ENCODE measurements at regions not wholly inside any gene's neighbourhood (a gene's known extent, or its start where the extent isn't known, plus 50 kb on each side); places are given as distances from the start of the nearest gene placed in this dataset.

DNA sequence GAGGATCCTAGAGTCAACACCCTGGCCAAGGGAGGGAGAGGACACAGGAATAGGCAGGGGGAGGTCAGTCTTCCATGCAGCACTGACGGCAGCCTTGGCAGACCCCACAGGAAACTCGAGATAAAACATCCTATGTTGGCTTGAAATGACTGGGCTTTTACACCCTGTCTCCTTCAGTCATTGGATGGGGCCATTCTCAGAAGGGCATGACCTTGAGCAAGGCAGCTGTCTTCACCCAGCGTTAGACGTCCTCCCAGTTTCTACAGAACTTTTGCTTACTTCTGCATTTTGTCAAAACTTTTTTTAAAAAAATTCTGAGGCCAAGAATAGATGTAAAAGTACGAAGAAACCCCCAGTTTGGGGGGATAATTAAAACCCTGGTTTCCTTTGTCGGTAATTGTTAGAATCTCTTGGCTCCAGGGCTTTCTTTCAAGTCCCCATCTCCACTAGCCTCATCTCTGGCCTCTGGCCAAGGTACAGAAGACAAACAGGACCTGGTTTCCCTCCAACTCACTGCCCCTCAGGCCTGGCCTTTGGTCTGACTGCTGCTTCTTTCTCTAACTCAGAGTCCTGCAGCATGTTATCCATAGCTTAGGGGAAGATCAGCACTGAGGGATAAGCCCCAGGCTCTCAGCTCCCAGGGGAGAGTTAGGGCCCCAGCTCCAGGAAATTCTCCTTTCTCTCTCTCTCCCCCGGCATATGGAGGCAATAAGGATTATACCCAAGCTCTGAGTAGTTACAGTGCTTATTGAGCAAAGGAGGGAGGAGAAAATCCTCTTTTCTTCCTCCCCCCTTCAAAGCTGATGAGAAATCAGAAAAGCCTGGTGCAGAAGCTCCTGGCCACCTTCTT is 51.6 kb upstream of the KCND3 start:
- no peak for DNase-seq (ENCODE audit: low read depth in 2 of 2)

- DNase-seq (ENCODE audit: low read depth in 2 of 2): no peak
Measured at GRCh38 chr1:112043901-112044300, 54.4 kb upstream of the KCND3 start.

- DNase-seq (ENCODE audit: low read depth in 2 of 2): no peak
Measured at GRCh38 chr1:112044745-112045144, 55.3 kb upstream of the KCND3 start.

- DNase-seq (ENCODE audit: low read depth in 2 of 2): no peak
Measured at GRCh38 chr1:112046630-112047029, 57.2 kb upstream of the KCND3 start.

DNA sequence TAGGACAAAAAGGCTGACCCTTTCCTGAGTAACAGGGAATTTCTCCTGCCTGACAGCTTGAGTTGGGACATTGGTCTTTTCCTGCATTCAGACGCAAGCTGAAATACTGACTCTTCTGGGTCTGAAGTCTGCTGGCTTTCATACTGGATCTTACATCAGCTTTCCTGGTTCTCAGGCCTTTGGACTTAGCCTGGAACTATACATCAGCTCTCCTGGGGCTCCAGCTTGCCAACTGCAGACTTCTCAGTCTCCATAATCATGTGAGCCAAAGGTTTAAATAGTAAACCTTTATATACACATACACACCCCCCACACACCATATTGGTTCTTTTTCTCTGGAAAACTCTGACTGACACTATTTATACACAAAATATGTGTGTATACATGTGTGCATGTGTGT is 59.0 kb upstream of the KCND3 start:
- no peak for DNase-seq (ENCODE audit: low read depth in 2 of 2)

GRCh38 chr1:112054510-112054909 is 65.0 kb upstream of the KCND3 start:
- no peak for DNase-seq (ENCODE audit: low read depth in 2 of 2)

DNA sequence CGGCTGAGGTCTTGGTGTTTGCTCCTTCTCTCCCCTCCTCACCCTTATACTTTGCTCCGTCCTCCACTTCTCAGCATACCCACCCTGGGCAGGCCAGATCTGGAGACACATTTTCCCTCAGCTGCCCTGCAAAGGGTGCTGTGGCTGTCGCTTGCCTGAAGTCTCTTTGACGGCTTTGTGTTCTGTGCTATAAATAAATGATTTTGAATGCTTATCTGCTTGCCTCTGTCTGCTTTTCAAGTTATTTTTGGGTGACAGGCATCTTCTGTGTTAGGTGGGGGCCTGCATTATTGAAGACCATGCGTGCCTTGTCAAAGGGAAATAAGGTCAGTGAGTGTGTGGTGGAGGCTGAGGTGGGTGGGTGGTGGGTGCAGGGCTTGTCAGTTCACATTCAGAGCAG is 66.9 kb upstream of the KCND3 start:
- DNase-seq (ENCODE audit: low read depth in 2 of 2): no peak

GRCh38 chr1:112057736-112058135 is 68.3 kb upstream of the KCND3 start:
- no peak for DNase-seq (ENCODE audit: low read depth in 2 of 2)

DNA sequence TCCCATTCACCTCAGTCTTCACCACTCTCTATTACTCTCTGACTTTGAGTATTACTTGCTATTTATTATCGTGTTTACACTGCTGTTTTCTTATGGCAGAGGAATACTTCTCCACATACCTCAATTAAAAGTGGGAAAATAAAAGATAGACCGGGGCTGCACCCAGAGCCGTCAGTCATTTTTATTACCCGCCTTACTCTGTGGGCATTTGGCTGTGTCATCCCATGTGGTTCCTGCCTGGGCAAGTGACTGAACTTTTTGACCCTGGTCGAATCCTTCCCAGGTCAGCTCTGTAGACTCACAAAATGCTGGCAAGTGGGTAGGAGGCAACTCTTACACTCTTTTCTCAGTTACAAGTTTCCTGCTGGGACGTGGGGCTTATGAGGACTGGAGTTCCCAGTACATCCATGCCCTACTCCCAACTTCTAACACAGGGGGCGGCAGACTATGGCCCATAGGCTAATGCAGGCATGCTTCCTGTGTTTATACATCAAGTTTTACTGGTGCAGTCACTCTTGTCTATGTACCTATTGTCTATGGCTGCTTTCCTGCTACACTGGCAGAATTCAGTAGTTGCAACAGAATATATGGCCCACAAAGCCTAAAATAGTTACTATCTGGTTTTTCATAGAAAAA is 69.5 kb upstream of the KCND3 start:
- no peak for DNase-seq (ENCODE audit: low read depth in 2 of 2)

DNA sequence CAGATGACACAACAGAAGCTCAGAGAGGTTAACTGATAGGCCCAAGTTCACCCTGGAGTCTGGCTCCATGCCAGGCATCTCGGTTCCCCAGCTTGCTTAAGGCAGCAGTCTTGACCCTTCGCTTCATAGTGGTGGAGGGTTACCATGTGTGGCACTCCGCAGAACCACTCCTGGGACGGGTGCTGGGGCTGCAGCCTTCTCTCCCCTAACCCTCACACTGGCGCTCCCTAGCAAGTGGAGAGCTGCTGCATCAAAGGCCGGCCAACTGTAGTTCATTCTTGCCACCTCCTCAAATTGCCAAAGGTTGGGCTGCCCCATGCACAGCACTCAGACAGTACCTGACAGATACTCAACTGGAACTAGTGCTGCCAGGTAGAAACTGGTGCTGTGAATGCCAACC is 70.2 kb upstream of the KCND3 start:
- no peak for DNase-seq (ENCODE audit: low read depth in 2 of 2)

GRCh38 chr1:112060261-112060660 is 70.8 kb upstream of the KCND3 start:
- DNase-seq (ENCODE audit: low read depth in 2 of 2): no peak

- DNase-seq (ENCODE audit: low read depth in 2 of 2): no peak
Measured at GRCh38 chr1:112061056-112061455, 71.6 kb upstream of the KCND3 start.

DNA sequence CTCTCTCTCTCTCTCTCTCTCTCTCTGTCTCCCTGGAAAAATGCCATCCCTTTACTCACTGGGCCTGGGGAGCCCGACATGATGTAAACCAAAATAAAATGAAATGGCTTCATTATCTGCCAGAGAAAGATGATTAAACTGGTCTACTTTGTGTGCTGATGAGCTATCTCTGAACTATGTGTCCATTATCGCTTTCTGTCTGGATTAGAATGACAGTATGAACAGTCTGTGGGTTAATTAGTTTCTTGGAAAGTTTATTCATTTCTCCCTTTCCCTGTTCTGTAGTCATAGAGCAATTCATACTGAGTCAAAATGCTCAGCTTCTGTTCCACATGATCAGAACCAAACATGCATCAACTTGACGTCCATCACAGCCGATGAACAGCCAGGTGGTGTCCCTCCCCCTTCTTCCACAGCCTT is 72.4 kb upstream of the KCND3 start:
- no peak for DNase-seq (ENCODE audit: low read depth in 2 of 2)

- DNase-seq (ENCODE audit: low read depth in 2 of 2): no peak
Measured at GRCh38 chr1:112063781-112064728, 74.6 kb upstream of the KCND3 start.

DNA sequence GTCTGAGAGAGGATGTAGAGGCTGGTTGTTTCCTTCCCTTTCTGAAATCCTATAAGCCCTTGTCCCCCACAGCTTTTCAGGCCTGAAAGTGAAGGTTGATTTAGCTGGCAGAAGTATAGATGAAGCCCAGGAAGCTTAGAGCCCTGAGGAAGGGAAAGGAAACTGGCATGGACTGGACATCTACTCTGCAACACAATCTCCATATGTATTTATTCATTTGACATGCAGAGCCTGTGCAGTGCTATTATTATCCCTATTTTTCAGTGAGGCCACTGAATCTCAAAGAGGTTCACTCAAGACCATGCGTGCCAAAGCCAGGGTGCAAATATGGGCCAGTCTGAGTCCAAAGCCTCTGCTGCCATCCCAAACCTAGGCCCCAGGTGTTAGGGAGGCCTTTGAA is 78.5 kb upstream of the KCND3 start:
- DNase-seq (ENCODE audit: low read depth in 2 of 2): no peak

- no peak for DNase-seq (ENCODE audit: low read depth in 2 of 2)
Measured at GRCh38 chr1:112070677-112071076, 81.2 kb upstream of the KCND3 start.

DNA sequence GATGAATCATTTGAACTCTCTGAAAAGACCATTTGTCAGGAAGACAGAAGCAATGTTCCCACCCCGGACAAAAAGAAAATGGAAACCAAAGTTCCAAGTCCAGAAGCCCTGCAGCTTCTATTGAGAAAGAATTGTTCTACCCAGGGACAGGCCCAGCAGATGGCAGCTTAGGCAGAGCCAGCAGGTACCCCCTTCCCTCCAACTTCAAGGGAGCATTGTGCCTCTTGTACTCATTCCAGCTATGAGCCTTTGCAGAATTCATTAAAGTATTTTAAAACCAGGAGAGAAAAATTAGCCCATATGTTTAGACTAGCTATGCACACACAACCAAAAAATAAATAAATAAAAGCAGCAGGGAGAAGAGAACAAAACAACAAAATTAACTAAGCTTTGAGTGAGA is 85.2 kb upstream of the KCND3 start:
- no peak for DNase-seq (ENCODE audit: low read depth in 2 of 2)

DNA sequence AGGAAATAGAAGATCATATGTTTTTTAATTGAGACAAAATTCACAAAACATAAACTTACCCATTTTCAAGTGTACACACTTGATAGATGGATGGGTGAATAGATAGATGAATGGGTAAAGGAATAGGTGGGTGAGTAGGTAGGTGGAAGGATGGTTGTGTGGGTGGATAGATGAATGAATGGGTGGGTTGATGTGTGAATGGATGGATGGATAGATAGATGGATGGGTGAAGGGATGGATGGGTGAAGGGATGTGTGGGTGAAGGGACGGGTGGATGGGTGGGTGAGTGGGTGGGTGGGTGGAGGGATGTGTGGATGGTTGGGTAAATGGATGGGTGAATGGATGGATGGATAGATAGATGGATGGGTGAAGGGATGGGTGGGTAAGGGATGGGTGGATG is 86.1 kb upstream of the KCND3 start:
- DNase-seq (ENCODE audit: low read depth in 2 of 2): no peak

GRCh38 chr1:112079446-112079845 is 90.0 kb upstream of the KCND3 start:
- DNase-seq (ENCODE audit: low read depth in 2 of 2): no peak

GRCh38 chr1:112083487-112083886 is 94.0 kb upstream of the KCND3 start:
- no peak for DNase-seq (ENCODE audit: low read depth in 2 of 2)

DNA sequence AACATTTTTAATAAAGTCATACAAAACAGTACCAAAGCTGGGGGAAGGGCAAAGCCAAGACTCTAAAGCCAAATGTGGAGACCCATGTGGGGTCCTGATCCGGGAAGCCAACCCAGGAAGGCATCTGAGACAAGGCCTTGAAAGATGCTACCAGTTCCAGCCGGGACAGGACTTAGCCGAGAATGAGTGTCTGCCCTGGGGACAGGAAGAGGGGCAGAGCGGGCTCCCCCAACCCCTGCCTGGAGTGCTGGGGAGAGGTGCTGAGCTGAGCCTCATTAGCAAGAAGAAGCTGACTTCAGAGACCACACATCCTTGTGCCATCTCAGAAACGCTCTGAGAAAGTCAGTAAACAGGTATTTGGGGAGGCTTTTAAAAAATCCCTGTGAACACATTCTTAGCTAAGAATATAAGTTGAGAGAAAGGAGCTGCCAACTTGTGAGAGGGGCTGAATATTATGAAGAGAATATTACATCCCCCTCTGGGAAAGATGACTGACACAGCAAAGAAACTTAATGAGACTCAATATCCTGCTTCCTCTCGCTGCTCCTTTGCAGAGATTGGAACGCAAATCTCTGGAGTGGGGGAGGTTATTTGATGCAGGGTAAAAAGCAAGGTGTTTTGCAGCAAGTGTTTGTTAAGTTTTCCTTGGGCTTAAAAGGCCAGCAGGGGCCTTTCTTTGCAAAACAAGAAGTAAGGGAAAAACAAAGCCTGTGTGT is 103.3 kb upstream of the KCND3 start:
- no peak for DNase-seq (ENCODE audit: low read depth in 2 of 2)

DNA sequence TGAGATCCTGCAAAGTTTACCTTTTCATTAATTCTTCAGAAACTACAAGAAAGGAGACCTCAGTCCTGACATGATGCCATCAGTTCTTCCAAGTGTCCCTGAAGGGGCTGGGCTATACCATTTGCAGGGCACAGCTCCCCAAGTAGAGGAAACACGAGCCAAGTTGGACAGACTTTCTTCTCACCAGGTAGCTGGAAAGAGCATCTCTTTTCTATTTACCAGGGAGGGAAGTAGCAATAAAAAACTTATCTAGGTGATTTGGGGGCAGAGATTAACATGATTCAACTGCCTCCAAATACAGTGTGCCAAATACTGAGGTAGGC is 103.9 kb upstream of the KCND3 start:
- no peak for DNase-seq (ENCODE audit: low read depth in 2 of 2)
